OCI-LY3 (cell line): ENCODE measurements at regions not wholly inside any gene's neighbourhood (a gene's known extent, or its start where the extent isn't known, plus 50 kb on each side); places are given as distances from the start of the nearest gene placed in this dataset.
"Not testable (repeated sequence)": the region's sequence is repeated elsewhere in the genome, so short reads cannot be mapped to it uniquely, and the experiment has no call there.

Experiments
- CTCF ChIP-seq: fragments of 200-600, 300-600 bp; sonication (generic); IDR thresholded peaks from 2 replicates; pipeline ENCODE4 v1.5.1; 2014; ENCODE audit warnings: antibody characterized with exemption, low read length, low read depth
- EZH2phosphoT487 ChIP-seq: fragments of 200-600 bp; shearing (Covaris generic); IDR thresholded peaks from 2 replicates; pipeline ENCODE4 v1.6.1; 2018; ENCODE audit warnings: antibody characterized with exemption, mixed run types, low read depth

GRCh38 chr1:149304796-149305195 is 170.0 kb upstream of the NBPF19 start:
- not testable (repeated sequence) for TF ChIP-seq CTCF, EZH2phosphoT487
